Parathyroid adenoma (tissue), 2 donors: ENCODE measurements at regions not wholly inside any gene's neighbourhood (a gene's known extent, or its start where the extent isn't known, plus 50 kb on each side); places are given as distances from the start of the nearest gene placed in this dataset.

Experiments
- H2AFZ ChIP-seq: fragments of 300-600 bp; sonication (generic); one replicate; pipeline ENCODE4 v1.7.0; 2017; ENCODE audit warnings: antibody characterized with exemption, mild to moderate bottlenecking
- H3K27ac ChIP-seq: fragments of 300-600 bp; sonication (generic); one replicate; pipeline ENCODE4 v1.7.0; 2017
- H3K27me3 ChIP-seq: fragments of 300-600 bp; sonication (generic); one replicate; pipeline ENCODE4 v1.7.0; 2017; ENCODE audit warnings: low read length; ENCODE audit not compliant: control insufficient read depth, insufficient read depth
- H3K36me3 ChIP-seq: fragments of 300-600 bp; sonication (generic); one replicate; pipeline ENCODE4 v1.7.0; 2017; ENCODE audit warnings: low read length; ENCODE audit not compliant: control insufficient read depth, insufficient read depth
- H3K4me1 ChIP-seq: fragments of 300-600 bp; sonication (generic); one replicate; pipeline ENCODE4 v1.7.0; 2017; ENCODE audit warnings: control low read depth
- H3K4me2 ChIP-seq: fragments of 300-600 bp; sonication (generic); one replicate; pipeline ENCODE4 v1.7.0; 2017; ENCODE audit warnings: low read length
- H3K4me3 ChIP-seq: fragments of 300-600 bp; sonication (generic); one replicate; pipeline ENCODE4 v1.7.0; 2017; ENCODE audit warnings: low read depth, low read length
- H3K79me2 ChIP-seq: fragments of 300-600 bp; sonication (generic); one replicate; pipeline ENCODE4 v1.7.0; 2017; ENCODE audit warnings: control low read depth
- H3K9ac ChIP-seq: fragments of 300-600 bp; sonication (generic); one replicate; pipeline ENCODE4 v1.7.0; 2017; ENCODE audit warnings: mild to moderate bottlenecking
- H3K9me3 ChIP-seq: fragments of 300-600 bp; sonication (generic); one replicate; pipeline ENCODE4 v1.7.0; 2017; ENCODE audit warnings: low read length; ENCODE audit not compliant: control insufficient read depth
- TF ChIP-seq, protein P1 (sequence below): fragments of 300-600 bp; sonication (generic); IDR thresholded peaks from one replicate; pipeline ENCODE4 v1.7.0; 2017; ENCODE audit warnings: antibody characterized with exemption, mild to moderate bottlenecking
- donor health status: primary hyperparathyroidism.

GRCh38 chr7:81181066-81181465 is 262.2 kb upstream of the SEMA3C start:
- no peaks in the 10 kb centered on the region for H3K36me3 ChIP-seq
- no peaks in the 10 kb centered on the region for H3K4me1 ChIP-seq
- TF ChIP-seq, protein P1, sequence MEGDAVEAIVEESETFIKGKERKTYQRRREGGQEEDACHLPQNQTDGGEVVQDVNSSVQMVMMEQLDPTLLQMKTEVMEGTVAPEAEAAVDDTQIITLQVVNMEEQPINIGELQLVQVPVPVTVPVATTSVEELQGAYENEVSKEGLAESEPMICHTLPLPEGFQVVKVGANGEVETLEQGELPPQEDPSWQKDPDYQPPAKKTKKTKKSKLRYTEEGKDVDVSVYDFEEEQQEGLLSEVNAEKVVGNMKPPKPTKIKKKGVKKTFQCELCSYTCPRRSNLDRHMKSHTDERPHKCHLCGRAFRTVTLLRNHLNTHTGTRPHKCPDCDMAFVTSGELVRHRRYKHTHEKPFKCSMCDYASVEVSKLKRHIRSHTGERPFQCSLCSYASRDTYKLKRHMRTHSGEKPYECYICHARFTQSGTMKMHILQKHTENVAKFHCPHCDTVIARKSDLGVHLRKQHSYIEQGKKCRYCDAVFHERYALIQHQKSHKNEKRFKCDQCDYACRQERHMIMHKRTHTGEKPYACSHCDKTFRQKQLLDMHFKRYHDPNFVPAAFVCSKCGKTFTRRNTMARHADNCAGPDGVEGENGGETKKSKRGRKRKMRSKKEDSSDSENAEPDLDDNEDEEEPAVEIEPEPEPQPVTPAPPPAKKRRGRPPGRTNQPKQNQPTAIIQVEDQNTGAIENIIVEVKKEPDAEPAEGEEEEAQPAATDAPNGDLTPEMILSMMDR, result no peak
- no peaks in the 10 kb centered on the region for H3K9me3 ChIP-seq
- H3K79me2 ChIP-seq, result no peaks in the 10 kb centered on the region
- no peak overlapping the region for H2AFZ ChIP-seq
- no peaks in the 10 kb centered on the region for H3K27me3 ChIP-seq
- H3K27ac ChIP-seq, result no peak overlapping the region
- H3K4me2 ChIP-seq, result no peak overlapping the region
- H3K4me3 ChIP-seq, result no peak overlapping the region
- H3K9ac ChIP-seq, result no peak overlapping the region

DNA sequence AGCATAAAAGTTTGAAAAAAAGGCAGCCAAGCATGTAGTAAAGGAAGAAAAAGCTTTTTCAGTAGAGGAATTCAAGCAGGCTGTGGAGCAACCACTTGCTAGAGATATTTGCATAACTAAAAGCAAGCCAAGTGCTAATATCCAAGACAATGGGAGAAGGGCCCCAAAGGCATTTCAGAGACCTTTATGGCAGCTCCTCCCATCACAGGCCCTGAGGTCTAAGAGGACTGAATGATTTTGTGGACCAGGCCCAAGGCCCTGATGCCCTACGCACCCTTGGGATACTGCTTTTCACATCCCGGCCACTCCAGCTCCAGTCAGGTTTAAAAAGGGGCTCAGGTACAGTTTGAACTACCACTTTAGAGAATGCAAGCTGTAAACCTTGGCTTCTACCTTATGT is 261.7 kb upstream of the SEMA3C start:
- TF ChIP-seq, protein P1, result no peak
- Histone ChIP-seq H3K4me2 (no peak overlapping the region), H3K79me2 (no peaks in the 10 kb centered on the region), H3K4me3 (no peak overlapping the region), H3K27ac (no peak overlapping the region), H3K9me3 (no peaks in the 10 kb centered on the region), H3K4me1 (no peaks in the 10 kb centered on the region), H3K27me3 (no peaks in the 10 kb centered on the region), H3K9ac (no peak overlapping the region), H2AFZ (no peak overlapping the region), H3K36me3 (no peaks in the 10 kb centered on the region)

DNA sequence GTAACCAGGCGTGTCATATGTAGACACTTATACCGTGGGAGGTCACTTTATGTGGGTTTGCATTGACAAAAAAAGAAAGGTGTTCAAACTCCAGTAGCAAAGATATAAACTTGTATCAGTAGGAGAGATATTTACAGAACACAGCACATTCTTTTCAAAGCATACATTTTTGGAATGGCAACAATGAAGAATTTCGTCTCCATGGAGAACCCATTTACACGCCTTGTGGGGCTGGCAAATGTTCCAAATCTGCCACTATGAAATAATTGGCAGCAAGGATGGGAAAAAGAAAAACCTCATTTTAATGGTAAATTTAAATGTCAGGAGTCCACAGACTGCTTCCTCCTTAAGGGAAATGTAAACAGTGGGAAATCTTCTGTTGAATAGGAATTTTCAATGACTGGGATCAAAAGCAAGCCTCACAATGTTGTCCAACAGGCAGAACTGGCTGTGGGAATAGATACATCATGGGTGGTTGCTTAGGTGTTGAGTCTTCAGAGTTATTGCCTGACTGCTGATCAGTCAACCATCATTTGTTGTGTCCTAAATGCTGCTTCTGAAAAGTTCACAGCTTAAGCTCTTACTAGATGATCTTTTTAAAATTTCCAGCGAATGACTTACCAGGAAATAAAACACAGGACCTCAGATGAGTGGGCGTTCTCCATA is 256.6 kb upstream of the SEMA3C start:
- H3K36me3 ChIP-seq, result no peaks in the 10 kb centered on the region
- no peaks in the 10 kb centered on the region for H3K4me1 ChIP-seq
- no peak overlapping the region for H2AFZ ChIP-seq
- no peaks in the 10 kb centered on the region for H3K79me2 ChIP-seq
- no peak overlapping the region for H3K4me3 ChIP-seq
- no peak overlapping the region for H3K4me2 ChIP-seq
- no peak overlapping the region for H3K27ac ChIP-seq
- no peaks in the 10 kb centered on the region for H3K27me3 ChIP-seq
- no peaks in the 10 kb centered on the region for H3K9me3 ChIP-seq
- TF ChIP-seq, protein P1, result no peak
- H3K9ac ChIP-seq, result no peak overlapping the region

DNA sequence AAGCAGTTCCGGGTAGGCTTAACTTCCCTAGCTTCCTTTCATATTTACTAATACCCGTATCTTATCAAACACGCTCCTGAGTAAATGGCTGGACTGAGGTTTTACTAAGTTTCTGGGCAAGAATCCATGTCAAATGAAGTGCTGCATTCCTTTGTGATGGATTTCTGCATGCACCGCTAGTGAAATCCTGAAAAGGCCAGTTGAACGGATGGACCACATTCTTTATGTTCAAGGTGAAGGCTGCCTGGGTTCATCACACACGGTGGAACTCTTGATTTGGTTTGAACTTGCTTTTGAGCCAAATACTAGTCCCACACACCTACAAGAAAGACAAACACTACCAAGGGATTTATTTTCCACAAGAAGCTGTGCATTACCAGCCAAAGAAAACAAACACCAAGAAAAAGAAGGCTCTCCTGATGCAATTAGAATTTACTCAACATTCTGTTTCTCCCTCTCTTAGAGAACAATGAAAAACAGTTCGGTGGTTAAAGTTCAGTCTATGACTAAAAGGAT is 255.0 kb upstream of the SEMA3C start:
- Histone ChIP-seq H3K36me3 (no peaks in the 10 kb centered on the region), H2AFZ (no peak overlapping the region), H3K27ac (no peak overlapping the region), H3K4me1 (no peaks in the 10 kb centered on the region), H3K9ac (no peak overlapping the region), H3K9me3 (no peaks in the 10 kb centered on the region), H3K79me2 (no peaks in the 10 kb centered on the region), H3K27me3 (no peaks in the 10 kb centered on the region), H3K4me3 (no peak overlapping the region), H3K4me2 (no peak overlapping the region)
- TF ChIP-seq, protein P1, result no peak

DNA sequence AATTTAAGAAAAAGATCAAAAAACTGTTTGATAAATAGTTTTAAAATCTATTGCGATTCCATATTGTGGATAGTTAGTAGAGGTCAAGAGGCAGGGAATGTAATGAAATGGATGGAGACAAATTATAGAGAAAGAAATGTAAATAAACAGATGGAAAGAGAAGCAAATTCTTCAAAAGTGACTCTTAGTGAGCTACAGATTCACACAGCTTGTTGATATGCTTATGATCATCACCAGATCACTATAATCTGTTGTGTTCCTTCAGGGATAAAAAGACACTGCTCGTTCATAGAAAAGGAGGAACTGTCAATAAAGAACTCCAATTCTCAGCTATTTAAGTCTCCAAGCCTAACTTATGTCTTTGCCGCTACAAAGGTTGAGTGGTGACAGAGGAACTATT is 251.4 kb upstream of the SEMA3C start:
- H3K27me3 ChIP-seq, result no peaks in the 10 kb centered on the region
- no peaks in the 10 kb centered on the region for H3K4me1 ChIP-seq
- no peak overlapping the region for H2AFZ ChIP-seq
- no peak overlapping the region for H3K27ac ChIP-seq
- H3K36me3 ChIP-seq, result no peaks in the 10 kb centered on the region
- TF ChIP-seq, protein P1, result no peak
- no peaks in the 10 kb centered on the region for H3K9me3 ChIP-seq
- no peak overlapping the region for H3K9ac ChIP-seq
- H3K4me3 ChIP-seq, result no peak overlapping the region
- no peaks in the 10 kb centered on the region for H3K79me2 ChIP-seq
- no peak overlapping the region for H3K4me2 ChIP-seq
